GM18502 (cell line): ENCODE measurements at regions not wholly inside any gene's neighbourhood (a gene's known extent, or its start where the extent isn't known, plus 50 kb on each side); places are given as distances from the start of the nearest gene placed in this dataset.

Experiments used
- ATAC-seq: cut with Tn5 transposase; IDR thresholded peaks from one replicate; pipeline ENCODE4 v1.9.1; 2021; ENCODE audit warnings: mild to moderate bottlenecking; ENCODE audit not compliant: unreplicated experiment, poor library complexity

DNA sequence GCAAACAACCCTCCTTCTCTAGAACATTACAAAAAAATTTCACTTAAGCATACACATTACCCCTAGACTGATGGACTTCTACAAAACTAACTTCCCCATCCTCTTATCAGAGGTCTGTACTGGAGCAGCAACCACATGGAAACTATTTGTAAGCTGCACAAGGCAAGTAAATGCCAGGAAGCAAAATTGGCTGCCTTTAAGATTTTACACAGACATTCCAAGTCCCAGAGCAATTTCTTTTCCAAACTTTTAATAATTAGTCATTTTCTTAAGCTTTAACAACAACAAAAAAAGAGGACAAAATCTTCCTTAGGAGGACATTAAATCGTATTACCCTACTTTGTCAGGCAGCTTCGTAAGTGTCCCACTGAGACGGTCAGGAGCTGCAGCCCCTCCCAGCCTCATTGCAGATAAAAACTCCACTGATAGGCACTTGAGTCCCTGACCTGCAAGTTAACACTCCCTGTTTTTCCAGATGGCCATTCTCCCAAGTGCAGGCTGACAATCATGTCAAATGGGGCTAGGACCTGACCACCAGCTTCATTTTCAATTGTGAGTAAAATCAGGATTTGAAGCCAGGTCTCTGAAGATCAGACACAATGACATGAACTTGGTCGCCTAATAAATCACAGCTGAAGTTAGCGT is 680.1 kb downstream of the DIAPH3 start:
- no peak for ATAC-seq

GRCh38 chr13:59487883-59488282 is 675.8 kb downstream of the DIAPH3 start:
- ATAC-seq, result no peak

DNA sequence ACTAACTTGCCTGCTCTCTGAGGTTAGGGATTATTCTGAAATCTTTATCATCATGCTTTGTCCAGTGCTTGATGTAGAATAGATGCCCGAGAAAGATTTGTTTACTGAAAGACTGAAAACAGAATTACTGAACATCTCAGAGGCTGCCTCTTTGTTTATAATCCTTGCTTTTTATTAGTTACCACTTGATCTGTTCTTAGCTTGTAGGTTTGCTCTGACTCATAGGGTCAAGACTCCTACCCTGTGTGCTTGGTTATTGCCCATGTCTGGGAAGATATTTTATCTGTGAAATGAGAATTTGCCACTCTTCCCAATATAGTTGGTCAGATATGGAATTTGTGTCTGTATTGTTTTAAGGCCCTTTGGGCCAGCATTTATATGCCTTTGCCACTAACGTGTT is 675.3 kb downstream of the DIAPH3 start:
- no peak for ATAC-seq

DNA sequence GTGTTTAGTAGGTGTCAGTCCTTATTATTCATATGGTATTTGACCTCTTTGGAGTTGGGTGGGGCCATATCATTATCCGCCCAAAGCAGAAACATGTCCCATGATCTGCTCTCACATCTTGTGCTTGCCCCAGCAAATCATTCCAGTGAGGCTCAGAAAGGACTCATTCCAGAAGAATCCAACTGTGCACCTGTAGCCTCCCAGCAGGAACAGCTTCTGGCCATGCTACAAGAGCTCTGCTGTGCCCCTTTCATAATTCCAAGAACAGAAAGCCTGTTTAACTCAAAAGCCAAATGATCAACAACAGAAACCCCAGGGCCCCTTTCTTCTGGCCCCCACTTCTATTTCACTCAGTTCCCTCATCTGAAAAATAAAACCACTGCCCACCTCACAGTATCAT is 673.1 kb downstream of the DIAPH3 start:
- no peak for ATAC-seq

DNA sequence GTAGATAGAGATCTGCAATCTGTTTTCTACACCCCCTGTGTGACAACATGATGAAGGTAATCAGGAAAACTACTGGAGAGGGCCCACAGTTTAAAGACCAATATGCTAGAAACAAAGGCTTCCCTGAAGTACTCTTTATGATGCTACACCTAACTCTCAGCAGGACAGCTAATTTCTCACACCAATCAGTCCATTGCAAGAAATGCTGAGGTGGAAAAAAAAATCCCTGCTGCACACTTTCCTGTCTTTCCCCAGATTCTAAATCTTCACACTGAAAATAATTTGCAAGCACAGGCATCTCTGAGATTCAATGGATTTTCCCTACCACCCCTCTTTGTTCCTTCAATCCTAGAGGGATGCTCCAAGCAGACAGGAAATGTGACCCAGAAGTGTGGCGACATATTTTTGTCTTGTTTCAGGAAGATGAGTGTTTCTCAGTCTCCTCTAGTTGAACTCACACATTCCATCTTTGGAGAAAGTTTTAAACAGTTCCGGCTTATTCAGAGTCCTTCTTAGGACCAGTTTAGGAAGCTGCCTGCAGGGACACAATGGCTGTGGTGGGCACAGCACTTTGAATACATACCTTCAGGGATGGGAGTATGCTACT is 671.6 kb downstream of the DIAPH3 start:
- no peak for ATAC-seq

GRCh38 chr13:59493436-59493965 is 670.2 kb downstream of the DIAPH3 start:
- ATAC-seq, result no peak

DNA sequence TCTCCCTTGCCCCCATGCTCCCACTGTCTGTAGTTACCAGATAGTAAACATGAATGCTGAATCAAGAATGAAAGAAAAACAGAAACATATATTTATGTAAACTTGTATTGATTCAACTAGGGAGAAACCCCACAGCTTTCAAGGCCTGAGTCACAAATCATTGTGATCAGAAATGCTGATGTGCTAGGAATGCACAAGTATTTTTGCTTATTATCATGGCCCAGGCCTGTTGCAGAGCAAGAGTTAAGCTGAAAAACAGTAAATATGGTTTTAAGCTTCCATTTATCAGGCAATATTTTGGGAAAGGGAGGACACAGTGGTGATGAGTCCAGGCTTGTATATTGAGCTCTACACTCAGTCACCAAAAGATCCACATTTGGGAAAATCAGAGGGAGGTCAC is 669.6 kb downstream of the DIAPH3 start:
- no peak for ATAC-seq

GRCh38 chr13:59494560-59494970 is 669.2 kb downstream of the DIAPH3 start:
- ATAC-seq, result no peak

DNA sequence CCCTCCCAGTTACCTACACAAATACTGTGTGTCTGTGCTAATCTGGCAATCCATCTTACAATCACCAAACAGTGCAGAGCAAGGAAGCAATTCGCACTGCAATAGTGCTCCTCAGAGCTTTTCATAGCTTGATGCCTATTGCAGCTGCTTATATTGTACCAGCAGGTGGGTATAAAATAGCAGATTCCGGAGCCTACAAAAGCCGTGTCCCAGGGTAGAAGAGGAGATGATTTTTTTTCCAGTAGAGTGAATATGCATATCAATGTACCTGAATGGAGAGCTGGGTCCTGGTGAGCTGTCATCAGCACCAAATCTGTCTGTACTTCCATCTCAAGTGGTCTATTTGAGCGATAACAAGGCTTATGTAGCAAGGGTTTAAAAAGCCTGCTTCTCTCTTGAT is 668.4 kb downstream of the DIAPH3 start:
- no peak for ATAC-seq

- no peak for ATAC-seq
These were observed 667.7 kb downstream of the DIAPH3 start for GRCh38 chr13:59495936-59496512.

DNA sequence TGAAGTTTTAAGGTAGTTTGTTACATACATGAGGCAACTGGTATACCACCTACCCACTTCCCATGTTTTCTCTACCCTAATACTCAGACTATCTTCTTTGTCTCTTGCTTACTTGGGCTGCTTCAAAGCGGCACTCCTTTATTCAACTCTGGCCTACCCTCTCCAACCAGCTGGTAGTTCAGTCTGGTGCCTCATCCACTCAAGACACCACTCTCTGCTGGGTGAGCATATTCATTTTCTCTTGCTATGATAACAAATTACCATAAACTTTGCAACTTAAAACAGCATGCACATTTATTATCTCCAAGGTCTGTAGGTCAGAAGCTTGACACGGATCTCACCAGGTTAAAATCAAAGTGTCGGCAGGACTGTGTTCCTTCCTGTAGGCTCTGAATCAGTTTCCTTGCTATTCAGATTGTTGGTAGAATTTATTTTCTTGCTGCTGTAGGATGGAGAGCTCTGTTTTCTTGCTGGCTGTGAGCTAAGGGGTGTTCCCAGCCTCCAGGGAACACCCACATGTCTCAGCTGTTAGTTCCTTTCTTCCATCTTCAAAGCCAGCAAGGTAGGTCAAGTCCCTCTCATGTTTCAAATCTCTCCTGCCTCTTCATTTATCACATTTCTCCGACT is 666.0 kb downstream of the DIAPH3 start:
- no peak for ATAC-seq

GRCh38 chr13:59501004-59501403 is 662.7 kb downstream of the DIAPH3 start:
- no peak for ATAC-seq

DNA sequence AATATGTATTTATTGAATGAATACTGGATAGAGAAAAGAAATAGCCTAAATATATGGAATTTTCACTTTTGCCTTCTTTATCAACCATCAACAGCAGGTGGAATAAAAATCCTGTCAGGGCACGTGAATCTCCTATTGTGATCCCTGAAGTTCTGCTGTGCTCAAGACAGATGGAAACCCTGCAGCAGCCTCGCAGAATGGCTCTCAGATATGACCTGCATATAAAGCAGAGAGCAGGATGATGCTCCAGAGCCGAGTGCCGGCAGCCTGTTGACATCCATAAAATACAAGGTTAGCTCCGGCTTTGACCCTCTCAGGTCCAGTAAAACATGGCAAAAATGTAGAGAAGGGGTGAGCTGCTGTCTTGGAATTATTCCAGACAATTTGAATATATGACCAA is 659.3 kb downstream of the DIAPH3 start:
- ATAC-seq, result no peak

- ATAC-seq, result no peak
These were observed 653.3 kb downstream of the DIAPH3 start for GRCh38 chr13:59510386-59510785.

GRCh38 chr13:59513686-59514085 is 650.0 kb downstream of the DIAPH3 start:
- ATAC-seq, result no peak

DNA sequence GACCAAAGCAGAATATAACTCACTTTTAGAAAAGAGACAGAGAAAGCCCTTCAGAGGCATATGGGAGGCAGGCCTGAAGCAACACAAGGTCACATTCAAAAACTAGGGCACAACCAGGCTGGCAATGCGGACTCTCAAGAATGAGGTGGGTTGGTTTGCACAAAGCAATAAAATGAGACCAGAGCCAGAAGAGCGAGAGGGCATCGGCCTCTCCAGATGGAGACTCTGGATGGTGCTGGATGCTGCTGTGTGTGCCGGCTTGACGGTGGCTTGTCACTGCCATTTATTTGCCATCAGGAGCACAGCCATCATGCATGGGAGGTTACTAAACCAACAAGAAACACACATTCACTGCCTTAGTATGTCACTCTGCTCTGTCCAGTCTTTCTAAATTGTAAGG is 649.4 kb downstream of the DIAPH3 start:
- no peak for ATAC-seq

DNA sequence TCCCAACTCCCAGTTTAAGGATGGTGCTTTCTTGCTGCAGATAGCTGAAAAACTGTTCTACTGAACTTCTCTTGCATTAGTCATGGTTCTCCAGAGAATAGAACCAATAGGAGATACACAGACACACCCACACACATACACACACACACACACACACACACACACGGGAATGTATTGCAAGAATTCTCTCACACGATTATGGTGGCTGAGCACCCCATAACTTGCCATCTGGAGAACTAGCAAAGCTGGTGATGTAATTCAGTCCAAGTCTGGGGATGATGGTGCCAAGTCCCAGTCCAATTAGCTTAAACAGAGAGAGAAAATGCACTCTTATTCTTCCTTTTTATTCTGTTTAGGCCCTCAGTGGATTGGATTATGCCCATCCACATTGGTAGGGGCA is 643.9 kb downstream of the DIAPH3 start:
- no peak for ATAC-seq

DNA sequence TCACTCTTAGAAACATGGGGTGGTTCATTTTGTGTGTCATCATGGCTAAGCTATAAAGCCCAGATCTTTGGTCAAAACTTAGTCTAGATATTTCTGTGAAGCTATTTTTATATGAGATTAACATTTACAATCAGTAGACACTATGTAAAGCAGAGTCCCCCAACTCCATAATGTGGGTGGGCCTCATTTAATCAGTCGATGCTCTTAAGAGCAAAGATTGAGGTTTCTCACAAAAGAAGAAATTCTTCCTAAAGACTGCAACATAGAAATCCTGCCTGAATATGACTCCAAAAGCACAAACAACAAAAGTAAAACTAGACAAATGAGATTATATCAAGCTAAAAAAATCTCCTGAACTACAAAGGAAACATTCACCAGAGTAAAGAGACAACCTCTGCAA is 642.2 kb downstream of the DIAPH3 start:
- ATAC-seq, result no peak

GRCh38 chr13:59522652-59523051 is 641.1 kb downstream of the DIAPH3 start:
- no peak for ATAC-seq

DNA sequence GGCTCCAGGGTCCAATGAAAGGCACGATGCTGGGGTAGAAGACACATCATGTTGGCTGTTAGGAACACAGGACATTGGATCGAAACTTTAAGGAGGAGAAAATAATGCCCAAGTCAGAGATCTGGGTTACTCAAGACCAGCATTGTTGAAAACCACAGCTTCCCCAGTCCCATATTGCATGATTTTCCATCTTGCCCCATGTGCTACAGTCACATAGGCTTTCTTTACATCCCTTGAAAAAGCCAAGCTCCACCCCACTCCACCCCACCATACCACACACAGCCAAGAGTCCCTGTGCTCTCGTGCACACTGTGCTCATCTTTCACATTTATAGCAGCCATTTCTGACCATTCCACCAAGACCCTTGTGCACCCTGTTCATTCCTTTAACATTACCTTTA is 636.2 kb downstream of the DIAPH3 start:
- no peak for ATAC-seq

- ATAC-seq, result peak; percentile 90
These were observed 632.1 kb downstream of the DIAPH3 start for GRCh38 chr13:59531571-59532091.
